Keratinocyte (primary cell): ENCODE measurements at regions not wholly inside any gene's neighbourhood (a gene's known extent, or its start where the extent isn't known, plus 50 kb on each side); places are given as distances from the start of the nearest gene placed in this dataset.

Source experiments
- CTCF ChIP-seq, 3 experiments: IDR thresholded peaks in 1 of 3; conservative IDR thresholded peaks in 1 of 3; optimal IDR thresholded peaks in 1 of 3; 2 replicates in 2 of 3; 3 replicates in 1 of 3; pipeline versions ENCODE3 to v1.5.1; 2011; ENCODE audit warnings: low read length in 3 of 3, mild to moderate bottlenecking in 3 of 3, moderate library complexity in 2 of 3, control low read depth in 1 of 3, inconsistent platforms in 1 of 3; ENCODE audit not compliant: insufficient read depth in 2 of 3; ENCODE audit errors: extremely low read depth in 1 of 3
- EZH2 ChIP-seq: IDR thresholded peaks from one replicate; pipeline ENCODE4 v1.6.1; 2012; ENCODE audit warnings: inconsistent platforms, mild to moderate bottlenecking, low read length, moderate library complexity

- TF ChIP-seq CTCF (optimal IDR thresholded peaks at IDR 0.05 in 1 of 3, IDR thresholded peaks at IDR 0.05 in 1 of 3, conservative IDR thresholded peaks at IDR 0.05 in 1 of 3; ENCODE audit: extremely low read depth in 1 of 3, insufficient read depth in 2 of 3, low read length in 3 of 3): no peak
- no peak for TF ChIP-seq EZH2
Observed at GRCh38 chr10:78281627-78282026, 248.0 kb downstream of the RPS24 start.
